Activated naive CD4-positive, alpha-beta T cell treated with anti-CD3 and anti-CD28 coated beads, Interleukin-2, amount 10 ng/mL, durations not matched to agents 7 days and 5 days (primary cell): ENCODE measurements at regions not wholly inside any gene's neighbourhood (a gene's known extent, or its start where the extent isn't known, plus 50 kb on each side); places are given as distances from the start of the nearest gene placed in this dataset.
"Not testable (repeated sequence)": the region's sequence is repeated elsewhere in the genome, so short reads cannot be mapped to it uniquely, and the experiment has no call there.

Source experiments
- CTCF ChIA-PET: fragments of 350-600 bp; sonication (Branson Sonifier 250); formaldehyde crosslinking; loops from one replicate; lab custom pipeline; 2021; ENCODE audit warnings: antibody characterized with exemption; lab: Charles Lee
- DNase-seq: peaks from one replicate; pipeline ENCODE4 v3.0.0-alpha.2; 2020
- H3K27ac Mint-ChIP-seq: one replicate; pipeline ENCODE4 v1.8.0; 2021; ENCODE audit warnings: mild to moderate bottlenecking, moderate library complexity, mixed read lengths
- H3K27me3 Mint-ChIP-seq: one replicate; pipeline ENCODE4 v1.8.0; 2021; ENCODE audit warnings: mild to moderate bottlenecking, mixed read lengths
- H3K36me3 Mint-ChIP-seq: one replicate; pipeline ENCODE4 v1.8.0; 2021; ENCODE audit warnings: mixed read lengths
- H3K4me1 Mint-ChIP-seq: one replicate; pipeline ENCODE4 v1.8.0; 2021; ENCODE audit warnings: mixed read lengths
- H3K4me3 Mint-ChIP-seq: one replicate; pipeline ENCODE4 v1.8.0; 2021; ENCODE audit warnings: mild to moderate bottlenecking, moderate library complexity, mixed read lengths
- H3K9me3 Mint-ChIP-seq: one replicate; pipeline ENCODE4 v1.8.0; 2021; ENCODE audit warnings: mixed read lengths

- H3K4me1 Mint-ChIP-seq = no peaks in the 10 kb centered on the region
- no peaks in the 10 kb centered on the region for H3K27me3 Mint-ChIP-seq
- CTCF ChIA-PET = no interaction called here
- no peaks in the 10 kb centered on the region for H3K36me3 Mint-ChIP-seq
- H3K27ac Mint-ChIP-seq = no peak overlapping the region
- no peak for DNase-seq
- no peak overlapping the region for H3K4me3 Mint-ChIP-seq
- no peaks in the 10 kb centered on the region for H3K9me3 Mint-ChIP-seq
Measured at GRCh38 chr17:83012200-83012785, 67.1 kb upstream of the METRNL start.

GRCh38 chr17:83012868-83013778, 66.3 kb upstream of the METRNL start:
- no peaks in the 10 kb centered on the region for H3K27me3 Mint-ChIP-seq
- no peak for DNase-seq
- H3K9me3 Mint-ChIP-seq = no peaks in the 10 kb centered on the region
- no peaks in the 10 kb centered on the region for H3K4me1 Mint-ChIP-seq
- no peak overlapping the region for H3K4me3 Mint-ChIP-seq
- H3K36me3 Mint-ChIP-seq = no peaks in the 10 kb centered on the region
- CTCF ChIA-PET = no interaction called here
- H3K27ac Mint-ChIP-seq = no peak overlapping the region

- no peaks in the 10 kb centered on the region for H3K27me3 Mint-ChIP-seq
- DNase-seq = no peak
Measured at GRCh38 chr17:83013779-83014117, 65.7 kb upstream of the METRNL start.

GRCh38 chr17:83014297-83014696, 65.1 kb upstream of the METRNL start:
- peak overlapping the region; percentile 19 for H3K27ac Mint-ChIP-seq
- H3K4me3 Mint-ChIP-seq = no peak overlapping the region

More at GRCh38 chr17:83013779-83014117, 65.7 kb upstream of the METRNL start:
- CTCF ChIA-PET = no interaction called here
- Mint-ChIP-seq H3K27ac (no peak overlapping the region), H3K4me1 (no peaks in the 10 kb centered on the region), H3K36me3 (no peaks in the 10 kb centered on the region), H3K4me3 (no peak overlapping the region), H3K9me3 (no peaks in the 10 kb centered on the region)

GRCh38 chr17:83014940-83015910, 64.2 kb upstream of the METRNL start:
- CTCF ChIA-PET = no interaction called here
- Mint-ChIP-seq H3K36me3 (no peaks in the 10 kb centered on the region), H3K27me3 (no peaks in the 10 kb centered on the region)

More at GRCh38 chr17:83014297-83014696, 65.1 kb upstream of the METRNL start:
- DNase-seq = no peak
- CTCF ChIA-PET = no interaction called here
- H3K36me3 Mint-ChIP-seq = no peaks in the 10 kb centered on the region
- no peaks in the 10 kb centered on the region for H3K27me3 Mint-ChIP-seq
- no peaks in the 10 kb centered on the region for H3K4me1 Mint-ChIP-seq
- no peaks in the 10 kb centered on the region for H3K9me3 Mint-ChIP-seq

GRCh38 chr17:83018658-83019193, 60.7 kb upstream of the METRNL start:
- CTCF ChIA-PET = no interaction called here

More at GRCh38 chr17:83014940-83015910, 64.2 kb upstream of the METRNL start:
- no peak overlapping the region for H3K27ac Mint-ChIP-seq
- DNase-seq = no peak
- no peaks in the 10 kb centered on the region for H3K4me1 Mint-ChIP-seq
- no peak overlapping the region for H3K4me3 Mint-ChIP-seq
- H3K9me3 Mint-ChIP-seq = no peaks in the 10 kb centered on the region

GRCh38 chr17:83019376-83019775, 60.0 kb upstream of the METRNL start:
- no peak overlapping the region for H3K4me3 Mint-ChIP-seq
- H3K36me3 Mint-ChIP-seq = no peaks in the 10 kb centered on the region
- no peak for DNase-seq
- peaks cover 10% of the 10 kb centered on the region for H3K4me1 Mint-ChIP-seq
- no peak overlapping the region for H3K27ac Mint-ChIP-seq
- CTCF ChIA-PET = no interaction called here
- peaks cover 2% of the 10 kb centered on the region for H3K27me3 Mint-ChIP-seq
- no peaks in the 10 kb centered on the region for H3K9me3 Mint-ChIP-seq

More at GRCh38 chr17:83018658-83019193, 60.7 kb upstream of the METRNL start:
- Mint-ChIP-seq H3K36me3 (no peaks in the 10 kb centered on the region), H3K27ac (no peak overlapping the region), H3K9me3 (no peaks in the 10 kb centered on the region), H3K27me3 (no peaks in the 10 kb centered on the region), H3K4me1 (peaks cover 5% of the 10 kb centered on the region), H3K4me3 (no peak overlapping the region)
- no peak for DNase-seq

GRCh38 chr17:83024218-83024971, 55.0 kb upstream of the METRNL start:
- Mint-ChIP-seq H3K4me1 (peaks cover 26% of the 10 kb centered on the region), H3K27me3 (peaks cover 12% of the 10 kb centered on the region), H3K4me3 (no peak overlapping the region), H3K9me3 (no peaks in the 10 kb centered on the region), H3K27ac (no peak overlapping the region), H3K36me3 (no peaks in the 10 kb centered on the region)
- CTCF ChIA-PET = interaction anchor here (1.0 kb wide), 1 partner anchor 242 kb away, joined by 3 read pairs; no protein-coding TSS in a partner anchor
- peak; percentile 39 for DNase-seq

- no peaks in the 10 kb centered on the region for H3K9me3 Mint-ChIP-seq
Measured at GRCh38 chr17:83025636-83026280, 53.7 kb upstream of the METRNL start.

GRCh38 chr17:83026311-83026811, 53.0 kb upstream of the METRNL start:
- no peaks in the 10 kb centered on the region for H3K9me3 Mint-ChIP-seq
- no peaks in the 10 kb centered on the region for H3K36me3 Mint-ChIP-seq
- no peak overlapping the region for H3K4me3 Mint-ChIP-seq
- CTCF ChIA-PET = no interaction called here
- H3K4me1 Mint-ChIP-seq = peaks cover 26% of the 10 kb centered on the region
- no peak overlapping the region for H3K27ac Mint-ChIP-seq
- H3K27me3 Mint-ChIP-seq = peaks cover 12% of the 10 kb centered on the region
- DNase-seq = no peak

More at GRCh38 chr17:83025636-83026280, 53.7 kb upstream of the METRNL start:
- Mint-ChIP-seq H3K4me3 (no peak overlapping the region), H3K27me3 (peaks cover 12% of the 10 kb centered on the region), H3K27ac (no peak overlapping the region), H3K36me3 (no peaks in the 10 kb centered on the region), H3K4me1 (peaks cover 26% of the 10 kb centered on the region)
- DNase-seq = no peak
- CTCF ChIA-PET = no interaction called here

GRCh38 chr17:83026921-83027320, 52.5 kb upstream of the METRNL start:
- peaks cover 12% of the 10 kb centered on the region for H3K27me3 Mint-ChIP-seq
- H3K36me3 Mint-ChIP-seq, H3K27ac Mint-ChIP-seq, CTCF ChIA-PET, H3K4me3 Mint-ChIP-seq, DNase-seq, H3K9me3 Mint-ChIP-seq: not testable (repeated sequence)
- H3K4me1 Mint-ChIP-seq = peaks cover 26% of the 10 kb centered on the region

GRCh38 chr17:83028851-83029250, 50.6 kb upstream of the METRNL start:
- H3K4me1 Mint-ChIP-seq = peaks cover 20% of the 10 kb centered on the region
- no peaks in the 10 kb centered on the region for H3K9me3 Mint-ChIP-seq
- peaks cover 2% of the 10 kb centered on the region for H3K36me3 Mint-ChIP-seq
- CTCF ChIA-PET = no interaction called here
- no peak for DNase-seq
- H3K4me3 Mint-ChIP-seq = no peak overlapping the region
- H3K27me3 Mint-ChIP-seq = peaks cover 12% of the 10 kb centered on the region
- no peak overlapping the region for H3K27ac Mint-ChIP-seq

GRCh38 chr17:83029571-83029970, 49.8 kb upstream of the METRNL start:
- H3K4me1 Mint-ChIP-seq = peaks cover 15% of the 10 kb centered on the region
- DNase-seq = no peak
- no peak overlapping the region for H3K4me3 Mint-ChIP-seq
- peaks cover 8% of the 10 kb centered on the region for H3K27me3 Mint-ChIP-seq
- no peaks in the 10 kb centered on the region for H3K9me3 Mint-ChIP-seq
- peaks cover 5% of the 10 kb centered on the region for H3K36me3 Mint-ChIP-seq
- H3K27ac Mint-ChIP-seq = no peak overlapping the region
- CTCF ChIA-PET = no interaction called here
